ENCODE measurements at regions not wholly inside any gene's neighbourhood (a gene's known extent, or its start where the extent isn't known, plus 50 kb on each side); places are given as distances from the start of the nearest gene placed in this dataset.
"Not testable (repeated sequence)": the region's sequence is repeated elsewhere in the genome, so short reads cannot be mapped to it uniquely, and the experiment has no call there.

DNA sequence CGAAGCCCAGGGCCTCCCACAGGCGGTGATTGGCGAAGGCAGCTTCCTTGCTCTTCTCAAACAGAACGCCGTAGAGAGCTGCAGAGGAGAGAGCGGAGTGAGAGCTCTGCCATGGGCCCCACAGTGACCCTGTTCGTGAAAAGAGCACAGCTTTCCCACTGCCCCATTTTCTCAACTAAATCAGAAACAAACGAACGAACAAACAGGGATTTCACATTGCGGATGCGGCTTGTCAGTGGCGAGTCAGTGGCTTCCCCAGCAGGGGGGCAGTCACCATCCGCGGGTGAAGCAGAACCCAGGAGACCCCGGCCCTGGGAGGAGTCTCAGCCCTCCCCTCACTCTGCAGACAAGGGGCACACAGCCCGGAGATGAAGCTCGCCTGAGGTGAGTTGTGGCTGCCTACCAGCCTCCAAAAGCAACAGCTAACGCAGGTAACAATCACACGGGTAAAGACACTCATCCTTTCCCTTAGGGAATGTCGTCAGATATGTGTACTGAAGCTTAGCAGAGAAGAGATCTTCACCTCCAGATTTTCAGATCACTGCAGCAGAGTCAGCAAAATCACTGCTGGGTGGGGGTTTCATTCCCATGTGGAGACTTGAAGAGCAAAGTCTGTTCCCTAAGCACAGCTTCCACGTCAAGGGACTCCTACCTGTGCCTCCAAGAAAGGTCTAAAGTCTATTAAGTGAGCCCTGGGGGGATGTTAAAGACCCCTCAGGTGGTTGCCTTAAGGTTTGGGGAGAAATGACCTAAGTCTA lies 51.2 kb upstream of the GPR31 start:
- DNase-seq (ENCODE audit: low read depth in 2 of 2): no peak

DNA sequence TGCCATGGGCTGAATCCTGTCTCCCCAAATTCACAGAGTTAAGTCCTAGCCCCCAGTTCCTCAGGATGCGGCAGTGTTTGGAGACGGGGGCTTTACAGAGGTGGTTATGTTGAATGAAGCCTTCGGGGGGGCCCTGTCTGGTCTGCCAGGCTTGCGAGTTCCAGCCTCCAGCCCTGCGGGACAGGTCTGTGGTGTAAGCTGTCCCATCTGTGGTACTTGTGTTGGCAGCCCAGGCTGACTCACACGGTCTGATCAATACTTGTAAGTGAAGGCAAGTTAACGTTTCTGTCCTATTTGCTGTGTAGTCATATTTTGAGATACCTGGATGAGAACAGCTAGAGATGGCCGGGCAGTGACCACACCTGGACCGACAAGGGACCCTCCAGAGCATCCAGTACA lies 51.8 kb upstream of the GPR31 start:
- no peak for DNase-seq (ENCODE audit: low read depth in 2 of 2)

DNA sequence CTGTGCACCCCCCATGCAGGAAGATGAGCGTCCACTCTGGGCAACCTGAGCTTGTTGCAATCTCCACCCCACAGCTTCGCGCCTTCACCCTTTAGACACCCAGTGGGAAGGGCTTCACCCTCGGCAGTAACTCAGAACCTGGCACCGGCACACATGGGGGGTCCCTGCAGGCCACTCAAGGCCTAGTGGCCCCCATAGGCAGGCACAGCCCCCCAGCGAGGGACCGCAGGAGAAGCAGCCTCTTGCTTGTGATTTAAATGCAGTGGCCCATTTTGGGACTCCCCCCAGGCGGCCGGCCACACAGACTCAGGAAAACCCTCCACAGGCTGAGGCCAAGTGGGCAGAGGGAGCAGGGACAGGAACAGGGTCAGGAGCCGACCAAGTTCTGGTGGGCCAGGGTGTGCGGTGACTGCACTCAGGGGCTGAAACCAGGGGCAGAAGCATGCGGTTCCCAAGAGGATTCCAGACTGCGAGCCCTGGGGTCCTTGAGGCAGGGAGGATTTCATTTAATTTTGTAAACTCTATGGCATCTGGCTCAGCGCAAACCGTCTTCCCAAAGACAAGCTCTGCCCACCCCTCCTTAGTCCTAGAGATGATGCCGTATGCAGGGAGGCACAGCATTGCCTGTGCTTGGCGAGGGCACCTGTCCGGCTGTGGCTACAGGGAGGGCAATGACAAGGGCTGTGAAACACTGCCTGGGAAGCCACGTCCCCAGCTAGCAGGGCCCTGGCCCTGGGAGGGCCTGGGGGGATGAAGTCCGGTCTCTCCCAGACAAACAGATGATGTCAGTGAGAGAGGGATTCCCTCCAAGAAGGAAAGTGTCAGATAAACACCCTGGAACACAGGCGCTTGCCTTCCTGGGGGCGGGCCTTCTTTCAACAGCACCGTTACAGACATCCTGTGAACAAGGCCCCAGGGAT lies 52.9 kb upstream of the GPR31 start:
- DNase-seq (ENCODE audit: low read depth in 2 of 2): no peak

DNA sequence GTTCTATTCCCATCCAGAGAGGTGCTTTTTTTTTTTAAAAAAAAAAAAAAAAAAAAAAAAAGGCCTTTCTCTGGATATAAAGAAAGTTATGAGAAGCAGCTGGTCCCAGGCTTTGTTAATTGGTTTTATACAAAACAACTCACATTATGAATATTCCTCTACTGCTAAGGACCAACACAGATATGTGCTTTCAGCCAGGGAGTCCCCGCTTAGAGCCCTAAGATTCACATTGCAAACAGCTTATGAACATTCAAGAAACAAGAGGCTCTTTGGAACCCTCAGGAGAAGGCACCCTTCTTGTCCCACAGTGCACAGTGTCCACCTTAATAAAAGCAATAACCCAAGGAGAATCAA lies 53.5 kb upstream of the GPR31 start:
- no peak for DNase-seq (ENCODE audit: low read depth in 2 of 2)

DNA sequence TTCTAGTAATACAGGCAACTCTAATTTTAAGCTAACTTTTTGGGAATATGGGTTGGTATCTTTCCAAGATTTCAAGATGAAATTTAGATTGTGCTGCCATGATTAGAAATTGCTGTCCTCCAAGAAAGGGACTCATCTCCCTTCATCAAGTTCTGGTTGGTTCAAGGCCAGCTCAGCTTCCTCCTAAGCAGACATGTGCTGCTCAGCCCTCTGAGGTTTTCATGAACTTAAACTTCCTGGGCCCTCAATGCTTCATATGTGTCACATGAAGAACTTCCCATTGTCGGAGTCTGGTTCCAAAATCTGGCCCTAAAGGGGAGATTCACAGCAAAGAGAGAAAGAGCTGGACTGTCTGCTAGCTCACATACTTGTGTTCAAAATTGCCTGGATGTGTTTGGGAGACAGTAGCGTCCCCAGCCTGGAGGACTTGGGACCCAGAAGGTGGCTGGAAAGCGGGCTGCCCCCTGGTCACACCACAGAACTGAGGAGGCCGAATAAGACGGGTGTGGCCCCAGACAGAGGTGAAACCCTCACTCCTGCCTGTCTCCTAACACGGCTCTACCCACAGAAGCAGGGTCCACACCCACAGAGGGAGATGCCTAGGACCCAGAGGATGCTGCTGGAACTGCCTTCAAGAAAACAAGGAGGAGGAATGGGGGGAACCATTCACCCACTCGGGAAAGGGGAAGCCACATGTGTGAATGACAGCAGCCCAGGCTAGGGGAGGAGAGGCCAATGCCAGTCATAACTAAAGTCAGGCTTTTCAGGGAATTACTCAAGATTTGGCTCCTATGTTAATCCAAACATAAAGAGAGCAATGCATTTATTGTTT lies 54.3 kb upstream of the GPR31 start:
- no peak for DNase-seq (ENCODE audit: low read depth in 2 of 2)

DNA sequence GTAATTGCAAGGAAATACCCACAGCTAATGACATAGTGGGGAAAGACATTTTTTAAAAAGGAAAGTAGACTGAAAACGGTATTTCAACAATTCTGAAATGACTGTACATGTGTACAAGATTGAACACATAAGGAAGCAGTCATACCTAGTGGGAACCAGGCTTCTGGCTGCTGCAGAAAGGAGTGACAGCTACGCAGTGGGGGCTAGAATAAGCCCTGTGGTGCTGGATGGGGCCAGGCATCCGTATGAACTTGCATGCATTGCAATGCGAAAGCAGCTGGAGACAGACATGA lies 54.9 kb upstream of the GPR31 start:
- no peak for DNase-seq (ENCODE audit: low read depth in 2 of 2)

DNA sequence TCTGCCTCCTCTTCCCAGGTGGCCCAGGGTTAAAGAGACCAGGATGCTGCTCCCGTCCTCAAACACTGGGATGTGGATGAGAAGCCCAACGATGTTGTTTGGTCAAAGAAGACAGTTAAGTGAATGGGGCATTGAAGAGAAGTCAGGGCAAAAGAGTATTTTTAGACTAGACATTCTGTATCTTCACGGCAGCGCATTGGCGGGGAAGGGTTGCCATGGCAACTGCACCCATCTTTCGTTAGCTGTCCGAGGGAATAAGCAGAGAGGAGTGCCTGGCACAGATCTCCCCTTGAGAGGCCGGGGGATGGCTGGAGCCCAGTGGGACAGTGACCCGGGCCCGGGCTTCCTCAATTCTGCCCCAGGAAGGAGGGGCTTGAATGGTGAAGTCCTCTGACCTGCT lies 56.4 kb upstream of the GPR31 start:
- DNase-seq (ENCODE audit: low read depth in 2 of 2): no peak

DNA sequence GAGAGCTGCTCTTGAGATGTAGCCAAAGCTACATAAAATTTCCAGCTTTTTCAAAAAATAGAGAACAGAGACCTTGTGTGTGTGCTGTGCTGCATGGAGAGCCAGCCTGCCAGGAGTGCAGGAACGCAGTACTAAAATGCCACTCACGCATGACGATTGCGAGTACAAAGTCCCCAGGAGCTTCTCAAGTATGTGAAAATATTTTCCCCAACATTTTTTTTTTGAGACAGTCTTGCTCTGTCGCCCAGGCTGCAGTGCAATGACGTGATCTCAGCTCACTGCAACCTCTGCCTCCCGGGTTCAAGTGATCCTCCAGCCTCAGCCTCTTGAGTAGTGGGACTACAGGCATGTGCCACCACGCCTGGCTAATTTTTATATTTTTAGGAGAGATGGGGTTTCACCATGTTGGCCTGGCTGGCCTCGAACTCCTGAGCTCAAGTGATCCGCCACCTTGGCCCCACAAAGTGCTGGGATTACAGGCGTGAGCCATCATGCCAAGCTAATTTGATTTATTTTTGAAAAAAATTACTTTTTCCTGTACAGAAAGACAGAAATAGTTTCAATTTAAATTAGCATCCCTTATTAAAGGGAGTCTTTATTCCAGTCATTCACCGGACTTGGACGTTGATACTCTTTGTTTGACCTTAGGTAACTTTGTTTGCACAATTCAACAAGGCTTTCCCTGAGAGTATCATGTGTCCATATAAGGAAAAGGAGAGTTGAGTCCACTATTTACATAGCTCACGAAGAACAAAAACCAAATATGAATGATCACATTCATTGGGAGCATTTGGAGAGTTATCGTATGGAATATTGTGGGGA lies 57.9 kb upstream of the GPR31 start:
- not testable (repeated sequence) for DNase-seq (ENCODE audit: low read depth in 2 of 2)

DNA sequence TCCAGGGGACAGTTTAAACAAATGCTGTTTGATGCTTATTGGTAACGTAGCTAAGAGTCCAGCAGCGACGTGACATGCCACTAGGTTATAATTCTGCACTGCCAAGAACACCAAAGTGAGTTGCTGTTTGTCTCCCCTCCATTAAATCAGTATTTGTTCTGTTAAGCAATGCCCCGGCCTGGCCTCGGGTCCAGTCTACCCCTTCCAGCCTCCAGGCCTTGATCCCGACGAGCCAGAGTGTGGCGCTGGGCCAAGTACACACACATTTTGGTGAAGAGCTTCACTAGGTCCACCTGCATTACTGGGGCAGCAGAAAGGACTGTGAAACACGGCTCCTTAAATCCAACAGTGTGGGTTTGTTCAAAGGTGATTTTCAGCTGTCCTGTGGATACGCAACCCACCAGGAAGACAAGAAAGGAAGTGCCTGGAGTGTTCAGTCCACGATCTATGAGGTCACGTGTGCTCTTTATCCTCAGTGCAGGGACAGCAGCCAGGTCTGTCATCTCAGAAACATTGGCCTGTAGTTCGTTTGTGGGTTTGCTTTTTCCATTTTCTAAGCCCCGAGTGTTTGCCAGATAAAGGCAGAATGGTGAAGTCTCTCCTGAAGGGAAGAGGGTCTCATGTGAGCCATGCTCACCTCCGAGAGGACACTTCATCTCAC lies 58.7 kb upstream of the GPR31 start:
- not testable (repeated sequence) for DNase-seq (ENCODE audit: low read depth in 2 of 2)

DNA sequence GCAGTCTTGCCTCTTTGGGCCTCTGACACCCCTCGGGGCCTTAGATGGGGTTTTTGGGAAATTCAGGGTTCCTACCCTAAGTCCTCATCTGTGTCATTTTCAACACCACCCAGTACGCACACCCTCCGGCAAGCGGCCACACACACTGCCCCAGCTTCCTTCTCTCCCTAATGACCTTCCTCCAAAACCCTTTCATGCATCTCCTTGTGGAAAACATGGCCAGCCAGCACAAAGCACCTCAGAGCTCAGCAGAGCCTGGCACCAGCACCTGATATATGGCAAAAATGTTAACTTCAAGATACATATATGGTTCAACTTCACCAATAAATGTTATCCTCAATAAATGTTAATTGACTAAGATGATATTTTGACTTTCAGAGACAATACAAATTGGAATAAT lies 59.3 kb upstream of the GPR31 start:
- DNase-seq (ENCODE audit: low read depth in 2 of 2): not testable (repeated sequence)

DNA sequence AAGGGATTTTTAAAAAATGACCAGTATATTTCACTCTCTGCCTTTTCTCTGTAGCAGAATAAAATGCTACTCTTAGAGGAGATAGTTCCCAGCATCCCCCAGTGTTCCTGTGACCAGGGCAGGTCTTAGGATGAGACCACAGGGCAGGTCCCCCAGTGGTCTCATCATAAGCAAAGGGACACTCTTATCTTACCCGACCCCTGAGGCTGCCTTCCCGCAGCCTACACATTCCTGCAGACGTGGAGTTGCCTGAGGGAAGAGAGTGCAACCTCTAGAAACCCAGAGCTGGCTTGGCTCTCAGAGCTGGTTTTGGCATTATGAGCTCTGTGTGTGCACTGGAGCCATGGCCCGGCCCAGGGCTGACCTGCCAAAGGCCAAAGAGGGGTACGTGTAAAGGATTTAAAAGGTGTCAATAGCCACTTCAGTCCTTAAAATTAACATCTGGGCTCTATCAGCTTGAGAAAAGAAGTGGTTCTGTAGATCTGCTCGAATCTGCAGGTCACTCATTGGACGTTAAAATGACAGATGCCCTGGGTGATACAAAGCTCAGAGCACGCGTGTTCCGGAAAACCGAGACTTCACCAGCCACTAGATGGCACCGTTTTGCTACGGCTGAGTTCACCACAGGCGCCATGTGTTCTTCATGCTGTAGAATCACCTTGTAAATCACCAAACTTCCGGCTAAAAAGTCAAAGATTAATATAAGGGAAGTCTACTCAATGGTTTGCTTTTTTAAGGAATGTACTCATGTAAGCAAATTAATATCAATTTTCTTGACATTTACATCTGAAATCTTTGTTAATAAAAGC lies 60.4 kb upstream of the GPR31 start:
- DNase-seq (ENCODE audit: low read depth in 2 of 2): peak in 1 of 2 donors; percentile 12

DNA sequence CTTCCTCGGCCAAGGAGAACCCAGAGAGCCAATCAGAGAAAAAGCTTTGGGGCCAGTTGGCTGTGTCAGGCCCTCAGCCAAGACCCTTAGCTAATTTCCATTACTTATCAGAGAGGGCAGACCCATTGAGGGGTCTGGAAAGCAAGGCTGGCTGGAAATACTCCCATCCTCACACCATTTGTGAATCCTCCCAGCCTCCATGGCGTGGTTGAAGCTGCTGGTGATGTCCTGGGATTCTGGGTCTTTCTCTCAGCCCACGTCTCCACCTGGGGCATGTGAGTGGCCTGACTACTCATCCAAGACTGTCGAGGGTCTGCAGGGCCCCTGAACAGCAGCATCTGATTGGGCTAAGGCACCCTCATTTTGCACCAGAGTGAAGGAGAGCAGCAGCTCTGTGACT lies 61.3 kb upstream of the GPR31 start:
- DNase-seq (ENCODE audit: low read depth in 2 of 2): not testable (repeated sequence)

DNA sequence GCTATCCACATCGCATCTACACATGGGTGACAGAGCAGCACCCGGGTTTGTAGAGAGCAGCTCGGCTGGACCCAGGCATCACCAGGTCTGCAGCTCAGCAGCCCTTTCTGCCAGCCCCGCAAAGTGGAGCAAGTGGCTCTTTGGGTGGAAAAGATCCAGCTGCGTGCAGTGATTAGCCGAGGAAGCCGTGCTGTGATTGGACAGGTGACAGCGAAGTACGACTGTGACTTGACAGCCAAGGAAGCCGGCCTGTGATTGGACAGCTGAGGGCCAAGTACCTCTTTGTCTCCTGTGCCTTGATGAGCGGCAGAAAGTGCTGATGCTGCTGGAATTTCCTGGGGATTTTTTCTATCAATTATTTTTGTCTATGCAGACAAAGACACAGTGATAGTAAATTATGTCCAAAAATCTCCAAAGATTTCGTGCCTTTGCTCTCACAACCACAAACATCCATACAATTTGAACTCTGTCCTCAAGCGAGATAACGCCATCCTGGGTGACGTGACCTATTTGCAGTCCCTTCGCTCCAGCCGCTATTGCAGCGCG lies 62.3 kb upstream of the GPR31 start:
- DNase-seq (ENCODE audit: low read depth in 2 of 2): no peak

DNA sequence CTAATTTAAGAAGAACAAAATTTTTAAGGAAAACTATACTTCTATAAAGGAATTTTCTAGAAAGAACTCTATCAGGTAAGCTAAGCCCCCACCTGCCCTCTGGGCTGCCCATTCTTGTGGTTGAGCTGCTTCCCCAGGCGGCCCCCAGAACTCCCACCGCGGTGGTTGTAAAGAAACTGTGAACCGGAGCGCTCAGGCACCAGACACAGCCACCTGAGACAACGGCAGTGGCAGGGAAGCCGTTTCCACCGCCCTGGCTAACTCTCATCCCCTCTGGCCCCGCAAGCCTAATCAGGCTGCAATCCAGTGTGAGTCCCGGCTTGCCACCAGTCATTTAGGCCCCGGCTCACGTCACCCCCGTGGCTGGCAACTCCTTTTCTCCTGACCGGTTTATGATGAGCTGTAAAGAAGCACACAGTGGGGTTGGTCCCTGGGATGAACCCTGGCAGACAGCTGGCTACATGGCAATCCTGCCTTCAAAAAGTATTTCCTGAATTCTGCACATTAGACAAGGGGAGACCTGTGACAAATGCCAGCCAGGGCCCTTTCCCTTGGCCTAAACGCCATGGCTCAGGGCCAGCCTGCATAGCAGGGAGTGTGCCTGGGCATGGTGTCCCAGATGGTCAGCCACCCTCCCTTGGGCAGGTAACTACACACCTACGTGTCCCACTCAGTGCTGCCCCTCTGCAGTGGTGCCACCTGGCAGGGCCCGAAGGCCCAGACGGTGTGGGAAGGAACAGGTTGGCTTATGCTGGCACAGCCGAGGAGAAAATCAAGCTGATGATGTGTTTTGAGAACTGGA lies 63.8 kb upstream of the GPR31 start:
- no peak for DNase-seq (ENCODE audit: low read depth in 2 of 2)

DNA sequence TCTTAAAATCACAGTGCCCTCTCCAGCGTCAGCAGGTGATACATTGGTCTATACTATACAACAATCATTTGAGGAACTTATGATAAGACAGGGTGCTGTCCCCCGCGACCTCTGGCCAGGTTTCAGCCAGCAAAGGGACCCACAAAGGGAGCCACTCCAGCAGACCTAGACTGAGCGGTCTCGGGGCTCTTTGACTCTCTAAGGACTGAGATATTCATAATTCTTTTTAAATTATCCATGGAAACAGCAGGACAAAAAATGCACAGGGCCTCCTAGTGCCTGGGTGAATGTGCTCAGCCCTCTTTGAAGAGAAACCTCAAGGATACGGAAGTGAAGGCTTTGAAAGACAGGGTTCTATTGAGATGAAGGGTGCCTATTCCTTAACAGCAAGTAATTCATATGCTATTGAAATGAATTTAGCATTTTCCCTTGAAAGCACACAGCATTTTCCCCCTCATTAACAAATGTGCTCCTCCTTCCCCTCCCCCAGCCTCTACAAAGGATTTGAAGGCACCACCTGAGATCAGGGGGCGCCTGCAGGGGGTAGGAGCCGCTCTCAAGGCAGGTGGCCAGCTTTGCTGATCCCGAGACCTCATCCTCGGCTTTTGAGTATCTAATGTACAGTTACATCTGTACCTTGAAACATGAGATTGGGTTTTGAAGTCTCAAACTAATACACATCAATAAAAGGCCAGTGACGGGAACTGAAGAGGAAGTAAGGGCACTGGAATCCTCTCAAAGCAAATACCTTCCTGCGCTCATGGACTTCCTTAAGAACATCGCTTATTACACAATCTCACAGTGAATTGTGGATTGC lies 65.3 kb upstream of the UNC93A start:
- DNase-seq (ENCODE audit: low read depth in 2 of 2): not testable (repeated sequence)

DNA sequence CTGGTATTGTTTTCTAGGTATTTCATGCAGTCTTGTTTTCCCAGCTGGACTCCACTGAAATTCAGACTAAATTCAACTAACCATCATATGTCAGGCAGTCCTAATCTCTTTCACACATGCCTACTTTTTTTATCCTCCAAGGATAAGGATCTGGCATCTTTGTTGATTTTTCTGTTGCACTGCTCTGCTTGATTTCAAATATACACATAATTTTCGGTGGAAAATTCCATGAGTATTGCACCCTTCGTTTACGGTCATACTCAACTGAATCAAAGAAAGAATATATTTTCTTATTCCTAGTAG lies 64.8 kb upstream of the UNC93A start:
- no peak for DNase-seq (ENCODE audit: low read depth in 2 of 2)

DNA sequence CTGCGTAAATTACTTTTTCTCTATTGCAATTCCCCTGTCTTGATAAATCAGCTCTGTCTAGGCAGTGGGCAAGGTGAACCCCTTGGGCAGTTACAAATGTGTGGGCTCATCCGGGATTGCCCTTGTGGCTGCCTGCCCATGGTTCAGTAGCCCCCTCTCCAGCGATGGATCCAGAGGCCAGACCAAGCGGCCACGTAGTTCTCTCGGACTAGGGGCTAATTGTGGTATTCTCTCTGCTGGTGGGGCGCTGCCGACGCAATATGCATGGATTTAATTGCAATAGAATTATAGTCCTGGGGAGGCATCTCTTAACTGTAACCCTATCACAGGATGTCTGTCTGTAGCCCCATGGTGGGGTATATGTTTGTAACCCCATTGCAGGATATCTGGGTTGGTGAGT lies 64.3 kb upstream of the UNC93A start:
- DNase-seq (ENCODE audit: low read depth in 2 of 2): no peak

DNA sequence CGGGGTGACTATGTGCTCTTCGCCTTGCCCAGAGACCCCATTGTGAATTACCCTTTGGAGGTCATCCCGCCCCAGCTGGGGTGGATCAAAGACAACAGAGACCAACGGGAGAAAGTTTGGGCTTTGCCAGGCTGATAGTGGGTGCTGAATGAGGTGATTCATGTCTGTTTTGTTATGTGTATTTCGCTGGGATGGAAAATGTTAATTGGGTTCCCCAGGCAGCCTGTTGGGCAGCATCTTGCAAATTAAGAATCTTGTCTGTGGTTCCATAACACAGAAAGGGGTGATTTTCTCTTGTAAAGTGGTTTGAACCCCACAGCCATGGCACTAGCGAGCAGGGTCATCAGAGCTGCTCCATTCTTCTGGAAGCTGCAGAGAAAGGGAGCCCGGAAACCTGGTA lies 63.1 kb upstream of the UNC93A start:
- no peak for DNase-seq (ENCODE audit: low read depth in 2 of 2)

Data from stimulated activated CD4-positive, alpha-beta T cell treated with anti-CD3 and anti-CD28 coated beads, Interleukin-4, amount 100 ng/mL, for 48 hours (primary cell).